GM12875 (cell line): ENCODE measurements at regions not wholly inside any gene's neighbourhood (a gene's known extent, or its start where the extent isn't known, plus 50 kb on each side); places are given as distances from the start of the nearest gene placed in this dataset.

Experiments
- H3K4me3 ChIP-seq: one replicate; pipeline ENCODE4 v1.5.1; 2011; ENCODE audit warnings: low read depth, low read length, control low read depth
- CTCF ChIP-seq: IDR thresholded peaks from 2 replicates; pipeline ENCODE4 v1.5.1; 2011; ENCODE audit warnings: low read depth, mild to moderate bottlenecking, control low read depth, inconsistent platforms, low read length, moderate library complexity, borderline replicate concordance; ENCODE audit not compliant: insufficient read depth

- H3K4me3 ChIP-seq: no peak overlapping the region
- no peak for TF ChIP-seq CTCF
Measured at GRCh38 chr5:65078331-65078730, 309.6 kb downstream of the CWC27 start.

- no peak overlapping the region for H3K4me3 ChIP-seq
- TF ChIP-seq CTCF: no peak
Measured at GRCh38 chr5:65081071-65081470, 312.3 kb downstream of the CWC27 start.

GRCh38 chr5:65084795-65085515 is 316.2 kb downstream of the CWC27 start:
- H3K4me3 ChIP-seq: no peak overlapping the region
- TF ChIP-seq CTCF: no peak

GRCh38 chr5:65085516-65085850 is 316.8 kb downstream of the CWC27 start:
- H3K4me3 ChIP-seq: no peak overlapping the region
- no peak for TF ChIP-seq CTCF

- no peak overlapping the region for H3K4me3 ChIP-seq
- TF ChIP-seq CTCF: no peak
Measured at GRCh38 chr5:65086234-65086890, 317.6 kb downstream of the CWC27 start.

- no peak for TF ChIP-seq CTCF
- no peak overlapping the region for H3K4me3 ChIP-seq
Measured at GRCh38 chr5:65087154-65087553, 318.4 kb downstream of the CWC27 start.

GRCh38 chr5:65094279-65094678 is 325.5 kb downstream of the CWC27 start:
- TF ChIP-seq CTCF: no peak
- no peak overlapping the region for H3K4me3 ChIP-seq
